ENCODE measurements at regions not wholly inside any gene's neighbourhood (a gene's known extent, or its start where the extent isn't known, plus 50 kb on each side); places are given as distances from the start of the nearest gene placed in this dataset.

- no peak for TF ChIP-seq EZH2 (IDR thresholded peaks at IDR 0.05; ENCODE audit: borderline replicate concordance, low read depth, low read length, poor library complexity, severe bottlenecking)
- no peak for TF ChIP-seq CTCF (conservative IDR thresholded peaks at IDR 0.05; ENCODE audit: low read depth, low read length)
These were observed 815.8 kb downstream of the EFNA5 start for GRCh38 chr5:106854922-106855321.

All from A673 (cell line).